Body of pancreas (tissue), 4 donors: ENCODE measurements at regions not wholly inside any gene's neighbourhood (a gene's known extent, or its start where the extent isn't known, plus 50 kb on each side); places are given as distances from the start of the nearest gene placed in this dataset.

Experiments
- CTCF ChIP-seq, 7 experiments: fragments of 450-650 bp in 4 of 7; fragments of 200-600 bp in 3 of 7; sonication (generic) in 3 of 7; IDR thresholded peaks; one replicate each; pipeline ENCODE4 v1.5.1; 2016 to 2019; ENCODE audit warnings: antibody characterized with exemption in 7 of 7
- POLR2A ChIP-seq, 3 donors: fragments of 450-650 bp; IDR thresholded peaks; one replicate each; pipeline ENCODE4 v1.6.1; 2016; ENCODE audit warnings: antibody characterized with exemption in 3 of 3, mild to moderate bottlenecking in 2 of 3

- TF ChIP-seq CTCF (IDR thresholded peaks at IDR 0.05) (no peak), POLR2A (IDR thresholded peaks at IDR 0.05) (no peak)
Measured at GRCh38 chr5:118325931-118326330, 662.4 kb downstream of the DTWD2 start.
